ENCODE measurements at regions not wholly inside any gene's neighbourhood (a gene's known extent, or its start where the extent isn't known, plus 50 kb on each side); places are given as distances from the start of the nearest gene placed in this dataset.

- TF ChIP-seq CTCF (IDR thresholded peaks at IDR 0.05 in 2 of 3, conservative IDR thresholded peaks at IDR 0.05 in 1 of 3; ENCODE audit: insufficient read depth in 2 of 3, low read depth in 1 of 3, low read length in 3 of 3) (no peak), ZNF639 (CRISPR knock-in tag; conservative IDR thresholded peaks at IDR 0.05 in 1 of 2, IDR thresholded peaks at IDR 0.05 in 1 of 2) (no peak), PHB2 (IDR thresholded peaks at IDR 0.05; ENCODE audit: low read depth) (no peak), ZNF561 (CRISPR knock-in tag; conservative IDR thresholded peaks at IDR 0.05) (no peak), HMGN3 (IDR thresholded peaks at IDR 0.05; ENCODE audit: borderline replicate concordance, extremely low read depth, insufficient read length, low read depth, low read length) (no peak), POLR3G (IDR thresholded peaks at IDR 0.05; ENCODE audit: extremely low read depth, insufficient read length, insufficient replicate concordance) (no peak), XRCC5 (IDR thresholded peaks at IDR 0.05; ENCODE audit: low read depth, low read length) (no peak)
Observed at GRCh38 chr5:159836691-159837090, 79.6 kb upstream of the ADRA1B start (continued).

GRCh38 chr5:159837860-159838259 is 78.4 kb upstream of the ADRA1B start:
- no peak for ATAC-seq
- H3K27ac ChIP-seq (ENCODE audit: extremely low read depth, low read depth, low read length) = no peak overlapping the region
- H3K4me2 ChIP-seq (ENCODE audit: insufficient read depth, low read length) = no peak overlapping the region
- no TSS peak for BruUV-seq (replicated peaks)
- intact Hi-C loops (cut with micrococcal nuclease) (no loop called here), in situ Hi-C loops (cut with MboI) (no loop called here)
- no peak overlapping the region for H2AFZ ChIP-seq (ENCODE audit: low read depth, low read length)
- H3K36me3 ChIP-seq (ENCODE audit: control insufficient read depth, insufficient read depth, low read length) = no peaks in the 10 kb centered on the region
- no peaks in the 10 kb centered on the region for H3K4me1 ChIP-seq (replicated peaks in 1 of 2; ENCODE audit: control insufficient read depth in 2 of 2, insufficient read depth in 2 of 2, low read length in 2 of 2)
- no peaks in the 10 kb centered on the region for H3K9me3 ChIP-seq (replicated peaks; ENCODE audit: control insufficient read depth, insufficient read depth, low read depth, low read length)
- 0% methylated on average over 2 of the region's 2 CpGs for WGBS (ENCODE audit: insufficient coverage, low coverage, missing lambda C conversion rate)
- H4K20me1 ChIP-seq (replicated peaks; ENCODE audit: control insufficient read depth, insufficient read depth, low read length) = no peaks in the 10 kb centered on the region; the same call in 1 of the 2 replicates
- no peak for DNase-seq (ENCODE audit: extremely low read depth in 1 of 4, low spot score in 3 of 4)
- H3K27me3 ChIP-seq (ENCODE audit: control insufficient read depth in 2 of 2, insufficient read depth in 2 of 2, low read length in 2 of 2) = no peaks in the 10 kb centered on the region
- no peak overlapping the region for H3K9ac ChIP-seq (ENCODE audit: insufficient read depth in 1 of 2, low read depth in 2 of 2, low read length in 2 of 2)
- ChIA-PET CTCF (ENCODE audit: low intra/inter-chr PET ratio) (no interaction called here), POLR2A (no interaction called here)
- no peaks in the 10 kb centered on the region for H3K9me1 ChIP-seq (ENCODE audit: control insufficient read depth, insufficient read depth, low read length)
- H3K79me2 ChIP-seq (ENCODE audit: control insufficient read depth, insufficient read depth, low read length) = no peaks in the 10 kb centered on the region
- FAIRE-seq = no peak
- no peak overlapping the region for H3K4me3 ChIP-seq
- TF ChIP-seq TCFL5 (CRISPR knock-in tag; conservative IDR thresholded peaks at IDR 0.05) = no peak
- TF ChIP-seq MCM5 (IDR thresholded peaks at IDR 0.05; ENCODE audit: low read depth) = no peak
- TF ChIP-seq ZBTB7A (IDR thresholded peaks at IDR 0.05; ENCODE audit: borderline replicate concordance, control insufficient read depth, low read depth, low read length) = no peak
- no peak for TF ChIP-seq JUN (IDR thresholded peaks at IDR 0.05; ENCODE audit: borderline replicate concordance, low read depth, low read length)
- TF ChIP-seq JUN (CRISPR knock-in tag; IDR thresholded peaks at IDR 0.05; ENCODE audit: borderline replicate concordance) = no peak
- no peak for TF ChIP-seq CTCF (IDR thresholded peaks at IDR 0.05 in 2 of 3, conservative IDR thresholded peaks at IDR 0.05 in 1 of 3; ENCODE audit: insufficient read depth in 2 of 3, low read depth in 1 of 3, low read length in 3 of 3)
- TF ChIP-seq PTBP1 (IDR thresholded peaks at IDR 0.05; ENCODE audit: low read depth, low read length) = no peak
- TF ChIP-seq ZC3H11A (IDR thresholded peaks at IDR 0.05; ENCODE audit: low read depth, low read length) = no peak
- TF ChIP-seq FOXP1 (CRISPR knock-in tag; IDR thresholded peaks at IDR 0.05) = no peak
- TF ChIP-seq PHF20 (IDR thresholded peaks at IDR 0.05; ENCODE audit: partially characterized antibody) = no peak
